Dermis microvascular lymphatic vessel endothelial cell (primary cell): ENCODE measurements at regions not wholly inside any gene's neighbourhood (a gene's known extent, or its start where the extent isn't known, plus 50 kb on each side); places are given as distances from the start of the nearest gene placed in this dataset.
A peak's percentile ranks its signal among the peaks of the same experiment; 100 is the strongest.
"Not testable (repeated sequence)": the region's sequence is repeated elsewhere in the genome, so short reads cannot be mapped to it uniquely, and the experiment has no call there.

Experiments used
- DNase-seq, 2 donors: peaks; one replicate each; pipeline versions ENCODE4 v3.0.0 to v3.0.0-alpha.2; 2010; ENCODE audit warnings: low read depth in 2 of 2

GRCh38 chr9:85339338-85339737 is 402.4 kb downstream of the AGTPBP1 start:
- no peak for DNase-seq

GRCh38 chr9:85334228-85334627 is 407.5 kb downstream of the AGTPBP1 start:
- DNase-seq = no peak

GRCh38 chr9:85332487-85332886 is 409.3 kb downstream of the AGTPBP1 start:
- no peak for DNase-seq

GRCh38 chr9:85331626-85332025 is 410.1 kb downstream of the AGTPBP1 start:
- DNase-seq = no peak

- DNase-seq = no peak
These were observed 419.2 kb downstream of the AGTPBP1 start for GRCh38 chr9:85322592-85322991.

GRCh38 chr9:85321561-85321960 is 420.2 kb downstream of the AGTPBP1 start:
- DNase-seq = no peak

GRCh38 chr9:85319936-85320656 is 421.7 kb downstream of the AGTPBP1 start:
- DNase-seq = no peak

- not testable (repeated sequence) for DNase-seq
These were observed 426.2 kb downstream of the AGTPBP1 start for GRCh38 chr9:85315535-85315934.

- no peak for DNase-seq
These were observed 431.2 kb downstream of the AGTPBP1 start for GRCh38 chr9:85310573-85310972.

- no peak for DNase-seq
These were observed 438.0 kb downstream of the AGTPBP1 start for GRCh38 chr9:85303757-85304134.

GRCh38 chr9:85302938-85303756 is 438.6 kb downstream of the AGTPBP1 start:
- DNase-seq = peak; percentile 1 to 54

GRCh38 chr9:85298499-85298898 is 443.3 kb downstream of the AGTPBP1 start:
- DNase-seq = no peak

- DNase-seq = not testable (repeated sequence)
These were observed 446.5 kb downstream of the AGTPBP1 start for GRCh38 chr9:85295244-85295643.

- DNase-seq = no peak
These were observed 449.5 kb downstream of the AGTPBP1 start for GRCh38 chr9:85292261-85292660.

- DNase-seq = no peak
These were observed 450.5 kb downstream of the AGTPBP1 start for GRCh38 chr9:85291266-85291665.

- DNase-seq = no peak
These were observed 451.7 kb downstream of the AGTPBP1 start for GRCh38 chr9:85290019-85290418.

GRCh38 chr9:85289142-85289541 is 452.6 kb downstream of the AGTPBP1 start:
- DNase-seq = no peak

GRCh38 chr9:85283421-85283820 is 458.3 kb downstream of the AGTPBP1 start:
- DNase-seq = no peak

GRCh38 chr9:85278769-85279168 is 463.0 kb downstream of the AGTPBP1 start:
- DNase-seq = no peak

- no peak for DNase-seq
These were observed 465.0 kb downstream of the AGTPBP1 start for GRCh38 chr9:85276741-85277140.

- DNase-seq = no peak
These were observed 471.9 kb downstream of the AGTPBP1 start for GRCh38 chr9:85269811-85270210.

- no peak for DNase-seq
These were observed 473.6 kb downstream of the AGTPBP1 start for GRCh38 chr9:85268131-85268530.

GRCh38 chr9:85264695-85265094 is 477.1 kb downstream of the AGTPBP1 start:
- no peak for DNase-seq
